VCaP (cell line): ENCODE measurements at regions not wholly inside any gene's neighbourhood (a gene's known extent, or its start where the extent isn't known, plus 50 kb on each side); places are given as distances from the start of the nearest gene placed in this dataset.
"Not testable (repeated sequence)": the region's sequence is repeated elsewhere in the genome, so short reads cannot be mapped to it uniquely, and the experiment has no call there.

ENCODE experiments used
- H3K27ac ChIP-seq: fragments of 450-650 bp; 2 replicates; pipeline ENCODE4 v1.5.1; 2017
- TF ChIP-seq, protein P1 (sequence below): fragments of 450-650 bp; conservative IDR thresholded peaks from 2 replicates; pipeline ENCODE4 v1.5.1; 2017; ENCODE audit warnings: mild to moderate bottlenecking, moderate library complexity

DNA sequence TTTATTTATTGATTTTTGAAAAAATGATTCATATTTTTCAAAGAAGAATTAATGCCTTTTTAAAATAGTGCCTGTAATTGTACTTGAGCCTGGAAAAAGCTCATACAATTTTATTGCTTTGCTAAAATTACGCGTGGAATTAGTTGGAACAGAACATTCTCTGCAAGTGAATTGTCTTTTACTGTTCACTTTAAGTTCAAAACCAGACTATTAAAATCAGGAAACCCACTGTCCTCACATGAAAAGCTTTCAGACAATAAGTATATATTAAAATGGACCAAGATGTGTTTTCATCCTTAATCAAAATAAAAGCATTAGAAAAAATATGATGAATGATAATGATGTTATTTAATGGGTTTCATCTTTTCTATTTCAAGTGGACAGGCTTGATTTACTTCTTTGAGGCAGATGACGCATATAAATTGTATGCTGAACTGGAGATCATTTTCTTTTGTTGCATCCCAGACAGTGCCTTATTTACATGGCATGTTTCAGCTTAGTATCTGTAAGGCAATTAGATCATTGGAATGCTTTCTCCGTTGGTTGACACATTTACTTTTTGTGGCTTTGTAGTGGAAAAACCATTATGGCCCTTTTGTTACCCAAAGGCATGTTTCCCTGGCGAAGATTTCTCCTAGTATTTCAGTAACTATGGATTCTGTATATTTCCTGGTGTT is 299.0 kb upstream of the MAGEC2 start:
- TF ChIP-seq, protein P1, sequence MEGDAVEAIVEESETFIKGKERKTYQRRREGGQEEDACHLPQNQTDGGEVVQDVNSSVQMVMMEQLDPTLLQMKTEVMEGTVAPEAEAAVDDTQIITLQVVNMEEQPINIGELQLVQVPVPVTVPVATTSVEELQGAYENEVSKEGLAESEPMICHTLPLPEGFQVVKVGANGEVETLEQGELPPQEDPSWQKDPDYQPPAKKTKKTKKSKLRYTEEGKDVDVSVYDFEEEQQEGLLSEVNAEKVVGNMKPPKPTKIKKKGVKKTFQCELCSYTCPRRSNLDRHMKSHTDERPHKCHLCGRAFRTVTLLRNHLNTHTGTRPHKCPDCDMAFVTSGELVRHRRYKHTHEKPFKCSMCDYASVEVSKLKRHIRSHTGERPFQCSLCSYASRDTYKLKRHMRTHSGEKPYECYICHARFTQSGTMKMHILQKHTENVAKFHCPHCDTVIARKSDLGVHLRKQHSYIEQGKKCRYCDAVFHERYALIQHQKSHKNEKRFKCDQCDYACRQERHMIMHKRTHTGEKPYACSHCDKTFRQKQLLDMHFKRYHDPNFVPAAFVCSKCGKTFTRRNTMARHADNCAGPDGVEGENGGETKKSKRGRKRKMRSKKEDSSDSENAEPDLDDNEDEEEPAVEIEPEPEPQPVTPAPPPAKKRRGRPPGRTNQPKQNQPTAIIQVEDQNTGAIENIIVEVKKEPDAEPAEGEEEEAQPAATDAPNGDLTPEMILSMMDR: no peak
- no peak overlapping the region for H3K27ac ChIP-seq

GRCh38 chrX:142502441-142502840 is 297.4 kb upstream of the MAGEC2 start:
- H3K27ac ChIP-seq: no peak overlapping the region
- TF ChIP-seq, protein P1: no peak

DNA sequence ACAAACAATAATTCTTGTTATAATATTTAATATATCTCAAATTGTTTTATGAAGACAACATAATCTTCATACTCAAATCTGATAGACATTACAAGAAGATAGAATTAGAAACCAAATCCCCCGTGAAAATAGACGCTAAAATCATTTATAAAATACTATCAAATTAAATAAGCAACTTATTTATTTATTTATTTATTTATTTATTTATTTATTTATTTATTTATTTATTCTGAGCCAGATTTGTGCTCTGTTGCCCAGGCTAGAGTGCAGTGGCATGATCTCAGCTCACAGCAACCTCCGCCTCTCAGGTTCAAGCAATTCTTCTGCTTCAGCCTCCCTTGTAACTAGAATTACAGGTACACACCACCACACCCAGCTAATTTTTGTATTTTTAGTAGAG is 294.9 kb upstream of the MAGEC2 start:
- TF ChIP-seq, protein P1: no peak

GRCh38 chrX:142483965-142484364 is 278.9 kb upstream of the MAGEC2 start:
- TF ChIP-seq, protein P1: no peak
- H3K27ac ChIP-seq: no peak overlapping the region

More for the DNA sequence above, 294.9 kb upstream of the MAGEC2 start:
- H3K27ac ChIP-seq: no peak overlapping the region

GRCh38 chrX:142446349-142446748 is 241.3 kb upstream of the MAGEC2 start:
- TF ChIP-seq, protein P1: no peak
- no peak overlapping the region for H3K27ac ChIP-seq

- H3K27ac ChIP-seq: no peak overlapping the region
- TF ChIP-seq, protein P1: no peak
Observed at GRCh38 chrX:142428916-142429315, 223.8 kb upstream of the MAGEC2 start.

GRCh38 chrX:142390998-142391397 is 185.9 kb upstream of the MAGEC2 start:
- H3K27ac ChIP-seq: not testable (repeated sequence)

GRCh38 chrX:142363501-142363900 is 158.4 kb upstream of the MAGEC2 start:
- TF ChIP-seq, protein P1: no peak
- H3K27ac ChIP-seq: no peak overlapping the region
